HG03135 (cell line): ENCODE measurements at regions not wholly inside any gene's neighbourhood (a gene's known extent, or its start where the extent isn't known, plus 50 kb on each side); places are given as distances from the start of the nearest gene placed in this dataset.

Source experiments
- ATAC-seq: cut with Tn5 transposase; IDR thresholded peaks from one replicate; pipeline ENCODE4 v1.9.1; 2021; ENCODE audit warnings: mild to moderate bottlenecking, moderate library complexity; ENCODE audit not compliant: unreplicated experiment

GRCh38 chr2:59012234-59012633 lies 771.1 kb upstream of the FANCL start:
- no peak for ATAC-seq

GRCh38 chr2:59008950-59009349 lies 767.8 kb upstream of the FANCL start:
- no peak for ATAC-seq

- ATAC-seq, result no peak
Measured at GRCh38 chr2:59005836-59006615, 764.9 kb upstream of the FANCL start.

- ATAC-seq, result no peak
Measured at GRCh38 chr2:59004621-59005020, 763.5 kb upstream of the FANCL start.

GRCh38 chr2:59000796-59001195 lies 759.7 kb upstream of the FANCL start:
- no peak for ATAC-seq

GRCh38 chr2:58992062-58992706 lies 751.1 kb upstream of the FANCL start:
- ATAC-seq, result no peak

- no peak for ATAC-seq
Measured at GRCh38 chr2:58991357-58991756, 750.2 kb upstream of the FANCL start.

GRCh38 chr2:58985541-58985940 lies 744.4 kb upstream of the FANCL start:
- ATAC-seq, result no peak

GRCh38 chr2:58984731-58985130 lies 743.6 kb upstream of the FANCL start:
- ATAC-seq, result no peak

GRCh38 chr2:58983111-58983510 lies 742.0 kb upstream of the FANCL start:
- ATAC-seq, result no peak

- ATAC-seq, result no peak
Measured at GRCh38 chr2:58981237-58981636, 740.1 kb upstream of the FANCL start.

- ATAC-seq, result no peak
Measured at GRCh38 chr2:58976375-58977071, 735.4 kb upstream of the FANCL start.

GRCh38 chr2:58974881-58975280 lies 733.8 kb upstream of the FANCL start:
- ATAC-seq, result no peak

- no peak for ATAC-seq
Measured at GRCh38 chr2:58974426-58974825, 733.3 kb upstream of the FANCL start.

- no peak for ATAC-seq
Measured at GRCh38 chr2:58973811-58974281, 732.7 kb upstream of the FANCL start.

- no peak for ATAC-seq
Measured at GRCh38 chr2:58972737-58973136, 731.6 kb upstream of the FANCL start.

GRCh38 chr2:58971511-58972360 lies 730.6 kb upstream of the FANCL start:
- no peak for ATAC-seq

- ATAC-seq, result no peak
Measured at GRCh38 chr2:58970365-58970764, 729.2 kb upstream of the FANCL start.

GRCh38 chr2:58968885-58969284 lies 727.8 kb upstream of the FANCL start:
- no peak for ATAC-seq

- ATAC-seq, result no peak
Measured at GRCh38 chr2:58967736-58968135, 726.6 kb upstream of the FANCL start.

GRCh38 chr2:58965602-58966001 lies 724.5 kb upstream of the FANCL start:
- no peak for ATAC-seq
